ENCODE measurements at regions not wholly inside any gene's neighbourhood (a gene's known extent, or its start where the extent isn't known, plus 50 kb on each side); places are given as distances from the start of the nearest gene placed in this dataset.

DNA sequence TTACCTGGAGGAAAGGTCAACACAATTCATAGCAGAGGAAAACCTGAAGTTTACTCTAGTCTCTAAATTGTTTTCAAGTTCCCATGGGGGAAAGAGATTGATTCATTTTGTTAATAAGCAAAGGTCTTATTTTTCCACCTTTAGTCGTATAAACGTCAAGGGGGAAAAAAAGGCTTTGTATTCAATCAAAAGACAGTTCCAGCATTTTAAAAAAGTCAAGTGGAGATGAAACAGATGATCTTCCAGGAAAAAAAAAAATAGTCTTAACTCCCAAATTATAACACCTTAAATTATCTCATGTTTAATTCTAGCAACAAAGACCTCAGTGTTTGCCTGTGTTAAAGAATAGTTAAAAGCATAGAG is 140.5 kb downstream of the TOMM20 start:
- Mint-ChIP-seq H3K27ac (peak overlapping the region in 1 of 7 donors; percentile 6), H3K36me3 (no peaks in the 10 kb centered on the region), H3K4me3 (no peak overlapping the region), H3K4me1 (peaks cover 44% of the 10 kb centered on the region), H3K9me3 (peaks cover 0 to 2% (median 0%) of the 10 kb centered on the region in 7 donors), H3K27me3 (ENCODE audit: low read depth in 3 of 3) (peaks cover 0 to 2% (median 0%) of the 10 kb centered on the region in 3 donors)
- TF ChIP-seq, protein P1, sequence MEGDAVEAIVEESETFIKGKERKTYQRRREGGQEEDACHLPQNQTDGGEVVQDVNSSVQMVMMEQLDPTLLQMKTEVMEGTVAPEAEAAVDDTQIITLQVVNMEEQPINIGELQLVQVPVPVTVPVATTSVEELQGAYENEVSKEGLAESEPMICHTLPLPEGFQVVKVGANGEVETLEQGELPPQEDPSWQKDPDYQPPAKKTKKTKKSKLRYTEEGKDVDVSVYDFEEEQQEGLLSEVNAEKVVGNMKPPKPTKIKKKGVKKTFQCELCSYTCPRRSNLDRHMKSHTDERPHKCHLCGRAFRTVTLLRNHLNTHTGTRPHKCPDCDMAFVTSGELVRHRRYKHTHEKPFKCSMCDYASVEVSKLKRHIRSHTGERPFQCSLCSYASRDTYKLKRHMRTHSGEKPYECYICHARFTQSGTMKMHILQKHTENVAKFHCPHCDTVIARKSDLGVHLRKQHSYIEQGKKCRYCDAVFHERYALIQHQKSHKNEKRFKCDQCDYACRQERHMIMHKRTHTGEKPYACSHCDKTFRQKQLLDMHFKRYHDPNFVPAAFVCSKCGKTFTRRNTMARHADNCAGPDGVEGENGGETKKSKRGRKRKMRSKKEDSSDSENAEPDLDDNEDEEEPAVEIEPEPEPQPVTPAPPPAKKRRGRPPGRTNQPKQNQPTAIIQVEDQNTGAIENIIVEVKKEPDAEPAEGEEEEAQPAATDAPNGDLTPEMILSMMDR (IDR thresholded peaks at IDR 0.05) = no peak
- peaks cover 41% of the 10 kb centered on the region in 2 donors for H3K4me1 ChIP-seq (ENCODE audit: control insufficient read depth in 1 of 2, insufficient read depth in 2 of 2, low read length in 2 of 2)
- intact Hi-C loops (cut with micrococcal nuclease) = loop anchor here in 1 of 2 donors (10.0 kb wide), 1 partner anchor 53 kb away; no protein-coding TSS in a partner anchor
- no peak overlapping the region for H2AFZ ChIP-seq (ENCODE audit: insufficient read depth, low read depth, low read length, poor library complexity, severe bottlenecking)
- no peak overlapping the region for H3K27ac ChIP-seq (ENCODE audit: low read depth in 1 of 2, low read length in 2 of 2)
- no peak for DNase-seq
- H3K79me2 ChIP-seq (ENCODE audit: insufficient read depth, low read length) = peaks cover 2% of the 10 kb centered on the region
- no peak overlapping the region for H3K4me3 ChIP-seq (replicated peaks in 1 of 3; ENCODE audit: low read depth in 2 of 3, low read length in 3 of 3)
- no peaks in the 10 kb centered on the region for H3K9me3 ChIP-seq (replicated peaks in 1 of 2; ENCODE audit: control insufficient read depth in 1 of 2, insufficient read depth in 1 of 2, low read length in 2 of 2)
- H3K27me3 ChIP-seq (ENCODE audit: control insufficient read depth in 2 of 2, insufficient read depth in 2 of 2, low read length in 2 of 2) = no peaks in the 10 kb centered on the region
- WGBS (ENCODE audit: insufficient coverage) = no CpG with 5 or more reads among the region's 2 CpGs
- no peak overlapping the region for H3K4me2 ChIP-seq (replicated peaks; ENCODE audit: extremely low read depth, low read length, poor library complexity, severe bottlenecking)
- no peaks in the 10 kb centered on the region for H4K20me1 ChIP-seq (ENCODE audit: insufficient read depth, low read length)
- no peaks in the 10 kb centered on the region for H3K36me3 ChIP-seq (replicated peaks in 1 of 2; ENCODE audit: control insufficient read depth in 1 of 2, insufficient read depth in 2 of 2, low read length in 2 of 2)
- H3K9ac ChIP-seq (ENCODE audit: insufficient read depth, low read length, poor library complexity, severe bottlenecking) = no peak overlapping the region

DNA sequence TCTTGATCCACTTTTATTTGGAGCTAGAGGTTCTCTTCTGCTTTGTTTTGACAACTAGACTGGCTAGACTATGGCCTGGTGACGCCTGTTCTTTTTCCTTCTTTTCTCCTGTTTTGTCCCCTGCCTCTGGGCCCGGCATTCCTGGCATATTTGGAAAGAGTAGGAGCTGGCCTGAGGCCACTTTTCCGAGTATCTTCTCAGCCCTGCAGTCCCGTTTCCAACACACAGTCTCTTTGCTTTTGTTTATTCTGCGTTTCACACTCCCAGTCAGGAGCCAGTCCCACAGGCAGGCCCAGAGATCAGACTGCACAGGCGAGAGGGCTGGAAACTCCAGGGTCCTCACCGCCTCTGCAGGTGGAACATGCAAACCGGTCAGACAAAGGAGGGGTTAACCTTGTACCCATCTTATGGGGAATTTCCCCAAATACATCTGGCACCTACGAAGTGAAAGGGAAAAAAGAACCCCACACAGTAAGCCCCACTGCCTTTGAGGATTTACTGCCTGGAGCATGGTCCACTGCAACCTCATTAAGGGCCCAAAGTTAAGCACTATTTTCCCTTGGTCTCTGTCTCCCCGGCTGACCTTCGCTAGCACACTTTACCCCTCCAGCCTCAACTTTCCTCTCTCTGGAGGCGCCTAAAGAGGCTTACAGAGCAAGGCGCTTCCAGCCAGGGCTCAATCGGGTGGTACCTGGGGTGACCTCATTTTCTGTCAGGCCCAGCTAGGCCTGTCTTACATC is 141.1 kb downstream of the TOMM20 start:
- Histone ChIP-seq H3K4me3 (replicated peaks in 1 of 3; ENCODE audit: low read depth in 2 of 3, low read length in 3 of 3) (no peak overlapping the region), H3K9me3 (replicated peaks in 1 of 2; ENCODE audit: control insufficient read depth in 1 of 2, insufficient read depth in 1 of 2, low read length in 2 of 2) (no peaks in the 10 kb centered on the region), H3K36me3 (replicated peaks in 1 of 2; ENCODE audit: control insufficient read depth in 1 of 2, insufficient read depth in 2 of 2, low read length in 2 of 2) (no peaks in the 10 kb centered on the region), H3K27me3 (ENCODE audit: control insufficient read depth in 2 of 2, insufficient read depth in 2 of 2, low read length in 2 of 2) (no peaks in the 10 kb centered on the region), H4K20me1 (ENCODE audit: insufficient read depth, low read length) (no peaks in the 10 kb centered on the region), H3K4me1 (ENCODE audit: control insufficient read depth in 1 of 2, insufficient read depth in 2 of 2, low read length in 2 of 2) (peaks cover 46 to 47% of the 10 kb centered on the region in 2 donors), H2AFZ (ENCODE audit: insufficient read depth, low read depth, low read length, poor library complexity, severe bottlenecking) (peak overlapping the region; percentile 17), H3K79me2 (ENCODE audit: insufficient read depth, low read length) (peaks cover 6% of the 10 kb centered on the region), H3K4me2 (replicated peaks; ENCODE audit: extremely low read depth, low read length, poor library complexity, severe bottlenecking) (no peak overlapping the region), H3K27ac (ENCODE audit: low read depth in 1 of 2, low read length in 2 of 2) (no peak overlapping the region), H3K9ac (ENCODE audit: insufficient read depth, low read length, poor library complexity, severe bottlenecking) (no peak overlapping the region)
- H3K9me3 Mint-ChIP-seq = peaks cover 0 to 2% (median 0%) of the 10 kb centered on the region in 7 donors
- no peak for DNase-seq
- intact Hi-C loops (cut with micrococcal nuclease) = loop anchor here in 1 of 2 donors (10.0 kb wide), 1 partner anchor 53 kb away; no protein-coding TSS in a partner anchor
- H3K36me3 Mint-ChIP-seq = no peaks in the 10 kb centered on the region
- WGBS (ENCODE audit: insufficient coverage) = 87% methylated on average over 12 of the region's 14 CpGs
- peak overlapping the region; percentile 57 to 100 (median 77) for H3K27ac Mint-ChIP-seq
- peaks cover 0 to 2% (median 0%) of the 10 kb centered on the region in 3 donors for H3K27me3 Mint-ChIP-seq (ENCODE audit: low read depth in 3 of 3)
- H3K4me1 Mint-ChIP-seq = peaks cover 44% of the 10 kb centered on the region
- H3K4me3 Mint-ChIP-seq = no peak overlapping the region
- TF ChIP-seq, protein P1 (IDR thresholded peaks at IDR 0.05) = no peak

All from CD14-positive monocyte (primary cell).